ENCODE measurements at regions not wholly inside any gene's neighbourhood (a gene's known extent, or its start where the extent isn't known, plus 50 kb on each side); places are given as distances from the start of the nearest gene placed in this dataset.

DNA sequence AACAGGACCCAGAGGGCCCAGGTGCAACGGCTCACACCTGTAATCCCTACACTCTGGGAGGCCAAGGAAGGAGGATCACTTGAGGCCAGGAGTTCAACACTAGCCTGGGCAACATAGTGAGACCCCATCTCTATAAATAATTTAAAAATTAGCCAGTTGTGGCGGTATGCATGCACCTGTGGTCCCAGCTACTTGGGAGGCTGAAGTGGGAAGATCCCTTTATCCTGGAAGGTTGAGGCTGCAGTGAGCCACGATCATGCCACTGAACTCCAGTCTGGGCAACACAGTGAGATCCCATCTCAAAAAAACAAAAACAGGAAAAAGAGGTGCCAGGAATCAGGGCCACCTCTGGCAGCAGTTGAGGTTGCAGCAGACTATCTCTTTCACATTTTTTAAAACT is 85.7 kb upstream of the NUDT7 start:
- Mint-ChIP-seq H3K4me1 (ENCODE audit: low read depth) (no peaks in the 10 kb centered on the region), H3K27me3 (ENCODE audit: low read depth) (peaks cover 2% of the 10 kb centered on the region), H3K27ac (no peak overlapping the region), H3K36me3 (ENCODE audit: low read depth) (no peaks in the 10 kb centered on the region), H3K4me3 (no peak overlapping the region), H3K9me3 (no peaks in the 10 kb centered on the region)
- no peak for DNase-seq (ENCODE audit: low spot score)

DNA sequence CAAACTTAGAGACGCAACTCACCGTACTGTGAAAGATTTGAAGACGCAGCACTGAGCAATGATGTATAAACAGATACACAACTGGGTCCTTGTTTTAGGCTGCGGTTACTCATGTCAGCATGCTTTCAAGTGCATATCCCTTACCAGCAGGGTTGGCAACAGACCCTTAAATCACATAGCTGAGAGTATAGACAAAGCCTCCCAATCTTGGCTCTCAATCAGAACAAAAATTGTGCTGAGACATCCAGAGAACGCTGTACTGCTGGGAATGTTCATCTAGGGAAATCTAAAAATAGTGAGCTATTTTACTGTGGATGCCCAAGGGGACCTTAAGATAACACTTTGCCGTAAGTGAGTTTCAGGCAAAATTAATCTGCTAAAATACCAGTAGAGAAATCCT is 84.4 kb upstream of the NUDT7 start:
- no peaks in the 10 kb centered on the region for H3K4me1 Mint-ChIP-seq (ENCODE audit: low read depth)
- H3K9me3 Mint-ChIP-seq: no peaks in the 10 kb centered on the region
- H3K27me3 Mint-ChIP-seq (ENCODE audit: low read depth): peaks cover 2% of the 10 kb centered on the region
- no peak overlapping the region for H3K4me3 Mint-ChIP-seq
- DNase-seq (ENCODE audit: low spot score): no peak
- no peaks in the 10 kb centered on the region for H3K36me3 Mint-ChIP-seq (ENCODE audit: low read depth)
- no peak overlapping the region for H3K27ac Mint-ChIP-seq

DNA sequence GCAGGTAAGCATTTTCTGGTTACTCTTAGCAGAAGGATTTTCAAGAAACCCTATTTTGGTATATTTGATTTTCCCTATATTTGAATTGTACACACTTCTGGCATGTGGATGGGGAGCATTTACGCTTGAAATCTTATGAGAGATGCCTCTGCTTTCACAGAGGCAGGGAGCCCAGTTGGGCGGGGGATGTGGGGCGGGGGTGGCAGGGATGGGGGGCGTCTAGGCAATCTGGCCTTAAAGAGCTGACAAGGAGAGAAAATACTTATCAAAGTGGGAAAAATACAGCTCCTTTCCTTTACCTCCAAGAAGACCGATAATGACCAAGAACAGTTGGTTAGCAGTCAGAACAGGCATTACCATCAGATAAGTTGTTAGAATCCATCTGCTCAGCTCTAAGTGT is 79.1 kb upstream of the NUDT7 start:
- H3K9me3 Mint-ChIP-seq: no peaks in the 10 kb centered on the region
- H3K36me3 Mint-ChIP-seq (ENCODE audit: low read depth): no peaks in the 10 kb centered on the region

DNA sequence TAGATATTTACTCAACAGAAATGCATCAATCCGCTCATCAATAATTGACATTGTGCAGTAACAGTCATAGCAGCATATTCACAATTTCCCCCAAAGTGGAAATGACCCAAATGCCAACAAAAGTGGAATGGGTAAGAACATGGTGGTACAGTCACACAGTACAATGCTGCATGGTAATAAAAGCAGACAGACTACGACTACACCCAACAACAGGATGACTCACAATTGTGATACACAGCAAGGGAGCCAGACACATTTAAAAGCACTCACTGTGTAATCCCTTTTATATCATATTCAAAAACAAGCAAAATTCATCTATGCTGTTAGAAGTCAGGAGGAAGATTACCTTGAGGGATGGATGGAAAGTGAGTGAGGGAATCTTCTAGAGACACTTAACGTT is 76.5 kb upstream of the NUDT7 start:
- Mint-ChIP-seq H3K9me3 (no peaks in the 10 kb centered on the region), H3K4me1 (ENCODE audit: low read depth) (no peaks in the 10 kb centered on the region), H3K27me3 (ENCODE audit: low read depth) (peaks cover 4% of the 10 kb centered on the region), H3K27ac (no peak overlapping the region), H3K4me3 (no peak overlapping the region), H3K36me3 (ENCODE audit: low read depth) (no peaks in the 10 kb centered on the region)
- DNase-seq (ENCODE audit: low spot score): no peak

More for the DNA sequence above, 79.1 kb upstream of the NUDT7 start:
- no peaks in the 10 kb centered on the region for H3K4me1 Mint-ChIP-seq (ENCODE audit: low read depth)
- no peak overlapping the region for H3K4me3 Mint-ChIP-seq
- peaks cover 4% of the 10 kb centered on the region for H3K27me3 Mint-ChIP-seq (ENCODE audit: low read depth)
- no peak for DNase-seq (ENCODE audit: low spot score)
- no peak overlapping the region for H3K27ac Mint-ChIP-seq

DNA sequence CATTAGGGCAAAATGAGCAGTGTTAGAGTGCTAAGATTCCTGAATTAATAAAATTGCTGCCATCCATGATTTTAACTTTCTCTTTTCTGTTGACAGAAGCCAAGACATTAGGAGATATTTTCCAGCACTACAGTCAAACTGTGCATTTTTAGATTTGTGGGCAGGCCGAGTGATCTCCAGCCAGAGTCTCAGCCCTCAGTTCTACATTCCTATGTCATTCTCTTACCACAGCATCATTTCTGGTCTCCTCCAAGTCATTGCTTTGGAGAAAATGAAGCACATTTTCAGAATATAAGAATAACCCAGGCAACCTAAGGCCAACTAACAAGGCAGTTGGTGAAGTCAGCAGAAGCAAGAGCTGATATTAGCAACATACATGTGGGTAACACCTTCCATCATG is 74.6 kb upstream of the NUDT7 start:
- Mint-ChIP-seq H3K4me1 (ENCODE audit: low read depth) (no peaks in the 10 kb centered on the region), H3K4me3 (no peak overlapping the region), H3K9me3 (no peaks in the 10 kb centered on the region), H3K27ac (no peak overlapping the region), H3K36me3 (ENCODE audit: low read depth) (no peaks in the 10 kb centered on the region), H3K27me3 (ENCODE audit: low read depth) (peaks cover 4% of the 10 kb centered on the region)
- DNase-seq (ENCODE audit: low spot score): no peak

DNA sequence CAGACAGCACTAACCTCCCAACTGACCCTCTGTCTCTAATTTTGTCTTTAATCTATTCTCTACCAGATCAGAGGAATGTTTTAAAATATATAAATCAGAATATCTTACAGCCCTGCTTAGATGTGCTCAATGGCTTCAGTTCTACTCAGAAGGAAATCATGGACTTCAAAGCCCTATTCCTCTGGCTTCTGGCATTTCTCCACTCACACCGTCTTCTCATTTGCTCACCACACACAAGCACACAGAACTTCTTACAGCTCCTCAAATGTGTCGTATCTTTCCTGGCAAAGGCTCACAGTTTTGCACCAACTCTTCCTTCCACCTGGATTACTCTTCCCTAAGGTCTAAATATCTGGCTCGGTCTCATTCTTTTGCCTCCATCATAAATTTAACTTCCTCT is 71.6 kb upstream of the NUDT7 start:
- DNase-seq (ENCODE audit: low spot score): no peak
- H3K36me3 Mint-ChIP-seq (ENCODE audit: low read depth): no peaks in the 10 kb centered on the region
- H3K27me3 Mint-ChIP-seq (ENCODE audit: low read depth): peaks cover 13% of the 10 kb centered on the region
- no peaks in the 10 kb centered on the region for H3K4me1 Mint-ChIP-seq (ENCODE audit: low read depth)
- no peak overlapping the region for H3K27ac Mint-ChIP-seq
- H3K4me3 Mint-ChIP-seq: no peak overlapping the region
- no peaks in the 10 kb centered on the region for H3K9me3 Mint-ChIP-seq

DNA sequence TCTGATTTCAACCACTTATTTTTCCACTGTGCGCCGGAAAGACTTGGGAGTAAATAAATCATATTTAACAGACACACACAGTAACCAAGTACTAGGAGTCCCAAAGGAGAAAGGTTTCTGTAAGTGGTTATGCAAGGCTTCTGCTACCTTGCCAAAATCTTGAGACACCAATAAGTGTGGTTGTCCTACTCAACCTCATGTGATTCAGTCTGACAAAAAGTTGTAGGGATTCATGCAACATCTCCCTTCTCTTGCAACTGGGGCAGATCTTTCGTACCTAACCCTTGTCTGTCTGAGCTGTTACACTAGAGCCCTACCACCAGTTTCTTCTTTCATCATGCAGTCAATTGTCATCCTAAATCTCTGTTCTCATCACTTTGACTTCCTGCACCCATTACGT is 69.9 kb upstream of the NUDT7 start:
- no peaks in the 10 kb centered on the region for H3K36me3 Mint-ChIP-seq (ENCODE audit: low read depth)
- H3K27me3 Mint-ChIP-seq (ENCODE audit: low read depth): peaks cover 13% of the 10 kb centered on the region

DNA sequence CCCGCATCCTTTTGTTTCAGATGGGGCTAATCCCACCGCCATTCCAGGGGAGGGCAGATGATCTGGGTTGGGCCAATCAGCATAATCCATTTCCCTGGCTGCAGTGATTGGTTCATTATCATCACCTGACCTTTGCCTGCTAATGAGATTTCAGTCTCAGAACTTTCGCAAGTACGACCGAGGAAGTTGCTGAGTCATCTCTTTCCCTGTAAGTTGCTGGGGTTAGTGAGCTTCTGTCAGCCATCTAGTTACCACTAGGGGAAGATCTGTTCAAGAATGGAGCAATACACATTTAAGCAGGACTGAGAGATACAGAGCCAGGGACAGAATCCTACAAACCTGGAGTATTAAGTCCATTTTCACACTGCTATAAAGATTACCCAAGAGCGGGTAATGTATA is 65.3 kb upstream of the NUDT7 start:
- Mint-ChIP-seq H3K36me3 (ENCODE audit: low read depth) (no peaks in the 10 kb centered on the region), H3K4me3 (no peak overlapping the region), H3K27me3 (ENCODE audit: low read depth) (peaks cover 9% of the 10 kb centered on the region), H3K4me1 (ENCODE audit: low read depth) (no peaks in the 10 kb centered on the region), H3K9me3 (no peaks in the 10 kb centered on the region), H3K27ac (no peak overlapping the region)
- DNase-seq (ENCODE audit: low spot score): no peak

More for the DNA sequence above, 69.9 kb upstream of the NUDT7 start:
- H3K4me3 Mint-ChIP-seq: no peak overlapping the region
- no peak overlapping the region for H3K27ac Mint-ChIP-seq
- H3K9me3 Mint-ChIP-seq: no peaks in the 10 kb centered on the region
- DNase-seq (ENCODE audit: low spot score): no peak
- H3K4me1 Mint-ChIP-seq (ENCODE audit: low read depth): no peaks in the 10 kb centered on the region

DNA sequence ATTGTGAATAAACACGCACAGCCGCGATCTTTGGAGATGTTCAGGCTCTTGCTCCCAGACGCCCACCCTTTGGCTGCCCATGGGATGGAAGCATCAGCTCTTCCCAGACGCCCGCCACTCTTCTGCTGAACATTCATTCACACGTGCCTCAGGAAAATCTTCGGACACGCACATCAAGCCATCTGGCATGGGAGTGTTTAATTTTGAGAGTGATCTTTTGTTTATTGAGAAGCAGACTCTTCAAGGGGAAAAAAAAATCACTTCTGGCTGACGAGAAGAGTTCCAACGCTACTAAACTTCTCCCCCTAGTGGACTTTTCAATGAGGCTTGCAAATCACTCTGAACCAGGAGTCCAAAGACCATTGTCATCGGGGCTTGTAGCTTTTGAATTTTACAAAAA is 62.0 kb upstream of the NUDT7 start:
- H3K9me3 Mint-ChIP-seq: no peaks in the 10 kb centered on the region
- H3K4me1 Mint-ChIP-seq (ENCODE audit: low read depth): no peaks in the 10 kb centered on the region
- no peaks in the 10 kb centered on the region for H3K27me3 Mint-ChIP-seq (ENCODE audit: low read depth)
- H3K27ac Mint-ChIP-seq: no peak overlapping the region
- H3K36me3 Mint-ChIP-seq (ENCODE audit: low read depth): no peaks in the 10 kb centered on the region
- DNase-seq (ENCODE audit: low spot score): no peak
- no peak overlapping the region for H3K4me3 Mint-ChIP-seq

DNA sequence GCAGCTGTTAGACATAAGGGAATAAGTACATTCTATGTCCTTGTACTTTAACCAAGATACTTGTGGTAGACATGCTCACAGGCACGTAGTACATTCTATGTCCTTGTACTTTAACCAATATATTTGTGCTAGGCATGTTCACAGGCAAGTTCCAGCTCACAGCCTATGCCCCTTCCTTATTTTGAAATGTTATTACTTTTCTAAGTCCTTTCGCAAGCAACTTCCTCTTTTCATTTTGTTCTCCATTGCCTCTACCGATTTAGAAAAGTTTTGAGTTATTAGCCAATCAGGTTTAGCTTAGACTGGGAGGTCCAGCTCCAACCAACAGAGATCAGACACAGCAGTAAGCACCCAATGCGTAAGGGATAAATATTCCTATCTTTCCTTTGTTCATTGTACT is 60.1 kb upstream of the NUDT7 start:
- Mint-ChIP-seq H3K27ac (no peak overlapping the region), H3K4me1 (ENCODE audit: low read depth) (no peaks in the 10 kb centered on the region), H3K4me3 (no peak overlapping the region), H3K36me3 (ENCODE audit: low read depth) (no peaks in the 10 kb centered on the region), H3K9me3 (no peaks in the 10 kb centered on the region), H3K27me3 (ENCODE audit: low read depth) (no peaks in the 10 kb centered on the region)
- no peak for DNase-seq (ENCODE audit: low spot score)

DNA sequence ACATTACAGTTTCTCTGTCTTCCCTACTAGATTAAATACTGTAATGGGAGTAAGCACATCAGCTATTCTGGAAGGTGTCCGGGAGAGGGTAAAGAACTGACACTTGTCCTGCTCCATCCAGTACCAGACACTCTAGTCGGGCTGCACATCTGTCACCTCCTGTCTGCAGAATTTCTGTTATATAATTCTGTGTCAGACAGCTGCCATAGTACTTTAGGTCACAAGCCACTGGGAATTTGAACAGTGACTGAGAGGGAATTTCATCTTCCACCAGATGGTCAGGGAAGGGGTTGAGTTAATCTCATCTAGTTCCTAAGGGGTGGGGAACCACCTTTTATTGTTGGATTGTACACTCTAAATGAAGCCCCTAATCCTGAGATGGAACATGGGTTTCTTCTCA is 58.6 kb upstream of the NUDT7 start:
- no peak overlapping the region for H3K27ac Mint-ChIP-seq
- H3K36me3 Mint-ChIP-seq (ENCODE audit: low read depth): no peaks in the 10 kb centered on the region
- no peaks in the 10 kb centered on the region for H3K27me3 Mint-ChIP-seq (ENCODE audit: low read depth)
- no peak overlapping the region for H3K4me3 Mint-ChIP-seq
- H3K4me1 Mint-ChIP-seq (ENCODE audit: low read depth): no peaks in the 10 kb centered on the region
- H3K9me3 Mint-ChIP-seq: no peaks in the 10 kb centered on the region
- no peak for DNase-seq (ENCODE audit: low spot score)

DNA sequence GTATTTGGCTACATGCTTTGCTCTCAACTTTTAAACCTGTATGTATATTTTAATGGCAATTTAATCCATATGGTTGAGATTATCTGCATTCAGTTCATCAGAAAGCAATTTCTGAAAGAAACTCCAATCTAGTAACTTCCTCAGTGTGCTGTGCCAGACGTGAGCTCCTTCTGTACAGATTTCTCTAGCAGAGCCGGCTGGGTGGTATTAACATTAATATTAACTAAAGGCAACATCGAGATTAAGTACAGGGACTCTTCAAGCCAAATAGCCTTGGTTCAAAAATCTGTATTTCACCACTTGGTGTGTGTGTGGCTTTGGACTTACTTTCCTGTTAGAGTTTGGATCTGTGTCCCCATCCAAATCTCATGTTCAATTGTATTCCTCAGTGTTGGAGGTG is 55.5 kb upstream of the NUDT7 start:
- Mint-ChIP-seq H3K9me3 (no peaks in the 10 kb centered on the region), H3K27ac (no peak overlapping the region), H3K36me3 (ENCODE audit: low read depth) (no peaks in the 10 kb centered on the region), H3K4me1 (ENCODE audit: low read depth) (no peaks in the 10 kb centered on the region), H3K4me3 (no peak overlapping the region), H3K27me3 (ENCODE audit: low read depth) (peaks cover 5% of the 10 kb centered on the region)
- DNase-seq (ENCODE audit: low spot score): no peak

DNA sequence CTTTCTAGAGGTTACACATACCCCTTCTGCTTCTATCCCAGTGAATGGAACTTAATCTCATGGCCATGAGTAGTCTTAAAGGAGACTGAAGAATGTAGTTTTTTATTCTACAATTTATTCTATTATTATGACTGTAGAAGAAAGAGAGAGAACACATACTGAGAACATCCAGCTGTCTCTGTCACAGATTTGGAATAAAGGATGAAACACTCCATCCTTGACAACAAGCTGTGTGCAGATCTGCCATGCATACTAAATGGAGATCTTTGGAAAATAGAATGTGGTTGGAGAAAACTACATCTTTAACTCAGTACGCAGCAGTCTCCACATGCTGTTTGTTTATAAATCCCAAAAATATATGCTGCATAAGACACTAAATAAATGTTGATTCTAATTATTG is 54.1 kb upstream of the NUDT7 start:
- peaks cover 5% of the 10 kb centered on the region for H3K27me3 Mint-ChIP-seq (ENCODE audit: low read depth)

DNA sequence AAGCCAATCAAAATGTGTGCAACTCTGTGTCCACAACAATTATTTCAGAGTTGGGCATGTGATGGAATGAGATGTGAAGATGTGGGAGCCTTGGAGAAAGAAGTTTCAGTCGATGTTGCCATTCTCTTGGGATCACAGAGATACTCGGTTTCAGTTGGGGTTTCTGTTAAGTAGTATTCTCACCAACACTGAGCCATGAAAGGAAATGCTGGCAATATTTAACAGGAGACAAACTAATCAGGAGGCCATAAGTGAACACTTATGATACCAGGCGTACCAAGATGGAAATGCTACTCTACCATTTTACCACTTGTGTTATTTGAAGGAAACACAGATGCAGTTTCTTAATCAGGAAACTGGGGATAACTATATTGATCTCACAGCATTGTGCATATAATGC is 53.3 kb upstream of the NUDT7 start:
- no peaks in the 10 kb centered on the region for H3K4me1 Mint-ChIP-seq (ENCODE audit: low read depth)
- H3K27me3 Mint-ChIP-seq (ENCODE audit: low read depth): peaks cover 5% of the 10 kb centered on the region
- no peak for DNase-seq (ENCODE audit: low spot score)
- no peak overlapping the region for H3K27ac Mint-ChIP-seq
- H3K36me3 Mint-ChIP-seq (ENCODE audit: low read depth): no peaks in the 10 kb centered on the region
- H3K4me3 Mint-ChIP-seq: no peak overlapping the region
- no peaks in the 10 kb centered on the region for H3K9me3 Mint-ChIP-seq

More for the DNA sequence above, 54.1 kb upstream of the NUDT7 start:
- Mint-ChIP-seq H3K27ac (no peak overlapping the region), H3K4me3 (no peak overlapping the region), H3K9me3 (no peaks in the 10 kb centered on the region), H3K4me1 (ENCODE audit: low read depth) (no peaks in the 10 kb centered on the region), H3K36me3 (ENCODE audit: low read depth) (no peaks in the 10 kb centered on the region)
- no peak for DNase-seq (ENCODE audit: low spot score)

All from T-helper 2 cell treated with Interferon-gamma antibody and Interleukin-4, amounts not matched to agents 5 μg/mL and 100 μg/mL, for 36 hours (primary cell).